Muscle of back (tissue), 3 donors: ENCODE measurements at regions not wholly inside any gene's neighbourhood (a gene's known extent, or its start where the extent isn't known, plus 50 kb on each side); places are given as distances from the start of the nearest gene placed in this dataset.

ENCODE experiments used
- DNase-seq, 3 donors: peaks; one replicate each; pipeline versions ENCODE4 v3.0.0 to v3.0.0-alpha.2; 2013

GRCh38 chr14:54208751-54209150 lies 188.1 kb upstream of the CDKN3 start:
- DNase-seq = no peak

- no peak for DNase-seq
Measured at GRCh38 chr14:54209511-54210250, 187.1 kb upstream of the CDKN3 start.

- peak in 1 of 3 donors; percentile 66 for DNase-seq
Measured at GRCh38 chr14:54211551-54212308, 185.1 kb upstream of the CDKN3 start.

DNA sequence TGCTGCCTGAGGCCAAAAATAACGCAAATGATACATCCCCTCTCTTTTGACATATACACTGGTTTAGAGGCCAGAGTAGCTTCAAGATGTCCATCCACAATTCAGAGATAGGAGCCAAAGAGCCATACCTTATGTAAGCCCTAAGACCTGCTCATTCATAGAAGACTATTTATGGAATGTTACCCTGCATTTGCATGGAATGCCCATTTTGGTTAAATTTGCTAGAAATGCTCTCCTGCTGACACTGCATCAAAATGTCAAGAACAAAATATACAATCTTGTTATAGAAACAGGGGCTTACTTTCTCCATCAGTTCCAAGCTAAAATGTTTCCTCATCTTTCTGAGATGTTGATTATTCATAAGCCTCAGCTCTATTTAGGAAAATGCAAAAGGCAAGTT lies 183.3 kb upstream of the CDKN3 start:
- no peak for DNase-seq

DNA sequence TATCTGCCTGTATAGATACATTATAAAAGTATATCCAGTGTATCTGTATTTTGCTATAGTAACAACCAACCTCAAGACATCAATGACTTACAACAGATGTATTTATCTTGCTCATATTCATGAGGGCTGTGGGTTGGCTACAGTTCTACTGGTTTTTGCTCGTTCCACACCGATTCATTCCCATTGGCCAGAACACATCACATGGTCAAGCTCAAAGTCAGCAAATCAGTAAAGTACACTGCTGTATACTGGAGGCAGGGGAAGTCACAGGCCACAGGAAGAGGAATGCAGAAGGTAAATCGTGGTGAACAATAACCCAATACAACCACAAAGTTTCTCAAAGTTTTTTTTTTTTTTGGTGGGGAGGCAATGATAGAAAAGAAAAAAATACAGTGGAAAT lies 180.0 kb upstream of the CDKN3 start:
- no peak for DNase-seq

- DNase-seq = peak in 1 of 3 donors; percentile 71
Measured at GRCh38 chr14:54219261-54220070, 177.3 kb upstream of the CDKN3 start.

DNA sequence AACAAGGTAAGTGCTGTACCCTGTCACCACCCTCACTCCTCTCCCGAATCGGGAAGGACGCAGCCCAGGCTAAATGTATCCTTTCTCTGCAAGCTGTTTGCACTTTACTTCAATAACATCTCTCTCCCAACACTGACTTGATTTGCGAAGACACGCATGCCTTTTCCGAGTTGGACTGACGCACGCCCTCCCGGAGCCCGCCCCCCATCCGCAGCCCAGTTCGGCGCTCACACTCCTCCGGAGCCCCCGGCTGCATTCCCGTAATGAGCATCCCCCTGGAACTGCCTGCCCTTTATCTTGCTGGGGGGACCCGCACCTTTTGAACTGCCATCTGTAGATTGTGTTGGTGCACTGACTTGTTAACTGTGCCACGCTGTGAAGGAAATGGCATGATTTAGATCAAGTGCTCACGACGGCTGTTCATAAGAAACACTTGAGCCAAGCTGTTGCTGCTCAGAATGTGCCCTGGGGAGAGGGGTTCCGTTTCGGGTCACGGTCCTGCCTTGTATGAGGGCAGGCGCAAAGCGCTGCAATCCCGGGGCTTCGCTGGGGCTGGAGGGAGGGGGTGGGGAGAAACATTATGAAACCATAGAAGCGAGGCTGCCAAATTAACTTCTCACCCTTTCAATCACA lies 176.6 kb upstream of the CDKN3 start:
- DNase-seq = peak in 2 of 3 donors; percentile 51 to 73

GRCh38 chr14:54220704-54221431 lies 175.9 kb upstream of the CDKN3 start:
- DNase-seq = no peak

GRCh38 chr14:54221432-54221803 lies 175.4 kb upstream of the CDKN3 start:
- DNase-seq = no peak

GRCh38 chr14:54221971-54222370 lies 174.8 kb upstream of the CDKN3 start:
- no peak for DNase-seq

GRCh38 chr14:54223831-54224402 lies 172.9 kb upstream of the CDKN3 start:
- DNase-seq = no peak

GRCh38 chr14:54225457-54226060 lies 171.2 kb upstream of the CDKN3 start:
- no peak for DNase-seq

- DNase-seq = no peak
Measured at GRCh38 chr14:54226103-54226502, 170.7 kb upstream of the CDKN3 start.

DNA sequence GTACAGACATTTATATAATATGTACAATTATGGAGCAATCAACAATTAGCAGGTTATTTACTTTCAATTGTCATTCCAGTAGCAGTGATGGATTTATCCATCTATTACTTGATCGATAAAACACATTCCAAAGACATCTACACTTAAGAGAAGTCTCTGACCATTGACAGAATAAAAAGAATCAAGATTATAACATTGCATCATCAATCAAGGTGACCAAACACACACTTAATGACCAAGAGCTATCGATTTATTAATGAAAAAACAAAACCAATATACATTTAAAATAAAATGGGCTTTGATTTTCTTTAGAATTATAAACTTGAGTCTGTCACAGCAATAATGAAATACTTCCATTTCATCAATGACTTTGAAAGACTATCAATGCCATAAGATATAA lies 170.2 kb upstream of the CDKN3 start:
- no peak for DNase-seq

- no peak for DNase-seq
Measured at GRCh38 chr14:54229136-54229535, 167.7 kb upstream of the CDKN3 start.

GRCh38 chr14:54230645-54231044 lies 166.2 kb upstream of the CDKN3 start:
- DNase-seq = no peak

- DNase-seq = no peak
Measured at GRCh38 chr14:54232735-54233134, 164.1 kb upstream of the CDKN3 start.

DNA sequence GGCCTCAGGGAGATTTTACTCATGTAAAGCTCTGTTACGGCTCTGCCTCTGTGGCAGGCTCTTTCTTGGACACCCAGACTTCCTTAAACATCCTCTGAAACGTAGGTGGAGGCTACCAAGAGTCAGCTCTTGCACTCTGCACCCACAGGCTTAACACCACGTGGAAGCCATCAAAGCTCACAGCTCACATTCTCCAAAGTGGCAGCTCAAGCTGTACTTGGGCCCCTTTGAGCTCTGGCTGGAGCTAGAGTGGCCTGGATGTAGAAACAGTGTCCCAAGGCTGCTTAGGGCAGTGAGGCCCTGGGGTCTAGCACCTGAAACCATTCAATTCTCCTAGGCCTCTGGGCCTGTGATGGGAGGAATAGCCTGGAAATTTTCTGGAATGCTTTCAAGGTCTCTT lies 155.3 kb upstream of the CDKN3 start:
- DNase-seq = no peak

DNA sequence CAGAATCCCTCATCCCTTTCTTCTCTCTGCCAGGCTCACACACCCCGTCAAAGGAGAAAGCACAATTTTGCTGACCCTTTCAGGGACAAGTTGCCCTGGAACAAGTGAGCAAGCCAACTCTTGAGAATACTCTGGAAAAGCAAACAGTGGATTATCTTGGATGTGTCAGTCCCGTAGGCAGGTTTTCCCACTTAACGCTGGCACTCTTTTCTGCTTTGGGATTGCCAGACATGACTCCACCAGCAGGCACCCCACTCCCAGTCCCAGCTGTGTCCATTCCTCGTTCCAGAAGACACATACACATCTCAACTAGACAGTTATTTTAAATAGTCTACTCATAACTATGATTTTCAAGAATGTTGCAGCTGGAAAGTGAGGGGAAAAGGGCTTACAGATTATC lies 145.5 kb upstream of the CDKN3 start:
- no peak for DNase-seq

- peak in 1 of 3 donors; percentile 28 for DNase-seq
Measured at GRCh38 chr14:54252072-54252730, 144.6 kb upstream of the CDKN3 start.
